ENCODE measurements at regions not wholly inside any gene's neighbourhood (a gene's known extent, or its start where the extent isn't known, plus 50 kb on each side); places are given as distances from the start of the nearest gene placed in this dataset.

DNA sequence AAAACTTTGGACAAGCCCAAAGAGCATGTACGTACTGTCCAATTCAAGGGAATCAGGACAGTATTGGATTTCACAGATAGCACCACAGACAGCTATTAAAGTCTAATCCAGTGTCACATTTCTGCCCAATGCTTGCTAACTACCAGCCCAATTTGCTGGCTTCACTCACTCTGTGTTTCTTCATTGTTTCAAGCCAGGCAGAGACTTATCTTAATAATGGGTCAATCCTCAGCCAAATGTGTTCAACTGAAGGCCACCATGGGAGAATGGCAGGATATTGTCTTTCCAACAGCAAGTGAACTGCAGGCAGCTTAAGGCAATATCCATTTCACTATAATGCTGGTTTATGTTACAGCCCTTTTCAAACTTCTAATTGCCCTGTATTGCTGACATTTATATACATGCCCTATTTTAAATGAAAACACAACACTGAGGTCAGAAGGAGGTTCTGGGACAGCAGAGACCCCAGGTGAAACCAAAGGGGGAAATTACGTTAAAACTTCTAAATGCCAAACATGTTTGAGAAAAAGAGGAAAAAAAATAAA lies 142.1 kb upstream of the RSPO3 start:
- TF ChIP-seq CTCF (IDR thresholded peaks at IDR 0.05) = no peak
- no peak for TF ChIP-seq POLR2A (IDR thresholded peaks at IDR 0.05)

Measured in thyroid gland (tissue), 4 donors.